Bronchial epithelial cell (primary cell): ENCODE measurements at regions not wholly inside any gene's neighbourhood (a gene's known extent, or its start where the extent isn't known, plus 50 kb on each side); places are given as distances from the start of the nearest gene placed in this dataset.

ENCODE experiments used
- DNase-seq: peaks from one replicate; pipeline ENCODE4 v3.0.0-alpha.2; 2010; ENCODE audit warnings: low read depth
- FAIRE-seq: peaks from 2 replicates; lab custom pipeline; 2011; peaks lifted over from hg19 to GRCh38; lab: Jason Lieb, UNC
- H3K27me3 ChIP-seq: 2 replicates; pipeline ENCODE4 v1.5.1; 2011; ENCODE audit warnings: low read length; ENCODE audit not compliant: control insufficient read depth, insufficient read depth
- H3K36me3 ChIP-seq: 2 replicates; pipeline ENCODE4 v1.5.1; 2011; ENCODE audit warnings: low read length; ENCODE audit not compliant: control insufficient read depth, insufficient read depth
- H3K4me3 ChIP-seq: 2 replicates; pipeline ENCODE4 v1.5.1; 2011; ENCODE audit warnings: mild to moderate bottlenecking, low read depth, low read length, control low read depth
- CTCF ChIP-seq: IDR thresholded peaks from 2 replicates; pipeline ENCODE4 v1.5.1; 2011; ENCODE audit warnings: mild to moderate bottlenecking, moderate library complexity, low read length, control low read depth, inconsistent platforms; ENCODE audit not compliant: insufficient read depth, severe bottlenecking

GRCh38 chr13:24097064-24097463 is 63.5 kb upstream of the SPATA13 start:
- no peak for FAIRE-seq
- Histone ChIP-seq H3K27me3 (no peaks in the 10 kb centered on the region), H3K4me3 (no peak overlapping the region), H3K36me3 (no peaks in the 10 kb centered on the region)
- peak; percentile 30 for DNase-seq
- TF ChIP-seq CTCF: no peak

- no peak for DNase-seq
- TF ChIP-seq CTCF: no peak
- FAIRE-seq: no peak
- H3K4me3 ChIP-seq: no peak overlapping the region
- no peaks in the 10 kb centered on the region for H3K36me3 ChIP-seq
- H3K27me3 ChIP-seq: no peaks in the 10 kb centered on the region
Observed at GRCh38 chr13:24097667-24098066, 62.9 kb upstream of the SPATA13 start.

- FAIRE-seq (no peak), DNase-seq (no peak)
- Histone ChIP-seq H3K4me3 (no peak overlapping the region), H3K27me3 (peaks cover 1% of the 10 kb centered on the region), H3K36me3 (no peaks in the 10 kb centered on the region)
- no peak for TF ChIP-seq CTCF
Observed at GRCh38 chr13:24099490-24099889, 61.0 kb upstream of the SPATA13 start.

GRCh38 chr13:24100188-24100587 is 60.3 kb upstream of the SPATA13 start:
- Histone ChIP-seq H3K27me3 (peaks cover 1% of the 10 kb centered on the region), H3K36me3 (no peaks in the 10 kb centered on the region), H3K4me3 (no peak overlapping the region)
- DNase-seq: no peak
- FAIRE-seq: no peak
- TF ChIP-seq CTCF: no peak

- Histone ChIP-seq H3K36me3 (no peaks in the 10 kb centered on the region), H3K4me3 (no peak overlapping the region), H3K27me3 (peaks cover 1% of the 10 kb centered on the region)
- no peak for FAIRE-seq
- DNase-seq: no peak
- no peak for TF ChIP-seq CTCF
Observed at GRCh38 chr13:24103782-24104372, 56.6 kb upstream of the SPATA13 start.

- no peak for DNase-seq
- no peak overlapping the region for H3K4me3 ChIP-seq
- FAIRE-seq: no peak
- H3K36me3 ChIP-seq: no peaks in the 10 kb centered on the region
- peaks cover 1% of the 10 kb centered on the region for H3K27me3 ChIP-seq
- TF ChIP-seq CTCF: no peak
Observed at GRCh38 chr13:24104723-24105122, 55.8 kb upstream of the SPATA13 start.
